K562 (cell line): ENCODE measurements at regions not wholly inside any gene's neighbourhood (a gene's known extent, or its start where the extent isn't known, plus 50 kb on each side); places are given as distances from the start of the nearest gene placed in this dataset.

Source experiments
- CBX3 ChIP-seq, 2 experiments: IDR thresholded peaks; 1 replicate in 1 of 2; 2 replicates in 1 of 2; pipeline ENCODE4 v1.6.1; 2012; ENCODE audit warnings: inconsistent platforms in 2 of 2, low read length in 2 of 2, borderline replicate concordance in 1 of 2, control low read depth in 1 of 2
- HDAC2 ChIP-seq: fragments of 450-650 bp; IDR thresholded peaks from 2 replicates; pipeline ENCODE4 v1.6.1; 2016; ENCODE audit warnings: mild to moderate bottlenecking
- PBX2 ChIP-seq, 2 experiments: IDR thresholded peaks in 1 of 2; conservative IDR thresholded peaks in 1 of 2; 2 replicates each; pipeline ENCODE4 v1.6.1; 2016; ENCODE audit warnings: low read depth in 2 of 2, mild to moderate bottlenecking in 1 of 2, missing compliant biosample characterization in 1 of 2, missing genetic modification characterization in 1 of 2, moderate library complexity in 1 of 2
- RBM25 ChIP-seq: fragments of 200-400 bp; formaldehyde crosslinking; IDR thresholded peaks from 2 replicates; pipeline ENCODE4 v1.6.1; 2018; ENCODE audit warnings: low read length, low read depth, moderate library complexity; ENCODE audit not compliant: severe bottlenecking
- SNIP1 ChIP-seq: fragments of 450-650 bp; IDR thresholded peaks from 2 replicates; pipeline ENCODE4 v1.7.1; 2017; ENCODE audit warnings: low read depth, mild to moderate bottlenecking
- ZBTB1 ChIP-seq: sonication (generic); formaldehyde crosslinking; IDR thresholded peaks from 2 replicates; pipeline ENCODE4 v1.8.1; 2023; ENCODE audit warnings: missing genetic modification reagents, low read depth, mild to moderate bottlenecking, borderline replicate concordance
- ZBTB43 ChIP-seq: sonication (generic); formaldehyde crosslinking; IDR thresholded peaks from 2 replicates; pipeline ENCODE4 v1.8.0; 2023; ENCODE audit warnings: mild to moderate bottlenecking, missing genetic modification reagents
- ZC3H8 ChIP-seq: fragments of 450-650 bp; IDR thresholded peaks from 2 replicates; pipeline ENCODE4 v1.6.1; 2017

GRCh38 chr4:132437117-132437516 is 712.0 kb upstream of the PCDH10 start:
- no peak for TF ChIP-seq SNIP1
- no peak for TF ChIP-seq PBX2 (CRISPR knock-in tag; IDR thresholded peaks at IDR 0.05; ENCODE audit: low read depth)
- no peak for TF ChIP-seq PBX2 (tag; conservative IDR thresholded peaks at IDR 0.05; ENCODE audit: low read depth)
- TF ChIP-seq ZBTB43, result no peak
- TF ChIP-seq ZBTB1 (CRISPR knock-in tag), result no peak
- no peak for TF ChIP-seq ZC3H8
- no peak for TF ChIP-seq HDAC2
- no peak for TF ChIP-seq CBX3 (IDR thresholded peaks at IDR 0.05; ENCODE audit: borderline replicate concordance in 1 of 2, low read length in 2 of 2)
- TF ChIP-seq RBM25, result no peak
